ENCODE measurements at regions not wholly inside any gene's neighbourhood (a gene's known extent, or its start where the extent isn't known, plus 50 kb on each side); places are given as distances from the start of the nearest gene placed in this dataset.
A peak's percentile ranks its signal among the peaks of the same experiment; 100 is the strongest.

DNA sequence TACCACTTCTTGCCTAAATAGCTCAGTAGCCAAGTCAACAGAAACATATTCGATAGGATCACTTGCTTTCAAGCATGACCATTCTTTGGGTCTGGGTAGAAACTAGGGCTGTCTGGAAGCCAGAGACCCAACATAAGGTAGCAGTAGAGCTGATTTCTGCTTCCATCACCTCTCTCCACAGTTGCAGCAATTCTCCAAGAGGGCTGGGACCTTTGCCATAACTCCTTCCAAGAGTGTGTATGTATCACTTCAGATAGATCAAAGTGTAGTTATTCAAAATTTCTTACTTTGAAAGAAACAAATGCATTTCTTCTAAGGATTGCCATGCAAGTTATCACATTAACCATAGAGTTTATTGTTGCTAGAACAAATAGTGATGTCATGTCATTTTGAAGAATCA is 172.0 kb upstream of the GALNT5 start:
- Histone ChIP-seq H3K27ac (no peak overlapping the region), H3K4me3 (no peak overlapping the region), H3K27me3 (ENCODE audit: insufficient read depth in 3 of 3, low read length in 2 of 3) (no peaks in the 10 kb centered on the region), H3K9me3 (no peaks in the 10 kb centered on the region), H3K36me3 (ENCODE audit: insufficient read depth in 1 of 2, low read depth in 1 of 2) (no peaks in the 10 kb centered on the region), H3K4me1 (peaks cover 7% of the 10 kb centered on the region)
- WGBS, 3 donors = 63 to 82% (median 74%) methylated on average over 1 of the region's 1 CpG
- no peak for ATAC-seq
- no peak for DNase-seq
- TF ChIP-seq, protein P1, sequence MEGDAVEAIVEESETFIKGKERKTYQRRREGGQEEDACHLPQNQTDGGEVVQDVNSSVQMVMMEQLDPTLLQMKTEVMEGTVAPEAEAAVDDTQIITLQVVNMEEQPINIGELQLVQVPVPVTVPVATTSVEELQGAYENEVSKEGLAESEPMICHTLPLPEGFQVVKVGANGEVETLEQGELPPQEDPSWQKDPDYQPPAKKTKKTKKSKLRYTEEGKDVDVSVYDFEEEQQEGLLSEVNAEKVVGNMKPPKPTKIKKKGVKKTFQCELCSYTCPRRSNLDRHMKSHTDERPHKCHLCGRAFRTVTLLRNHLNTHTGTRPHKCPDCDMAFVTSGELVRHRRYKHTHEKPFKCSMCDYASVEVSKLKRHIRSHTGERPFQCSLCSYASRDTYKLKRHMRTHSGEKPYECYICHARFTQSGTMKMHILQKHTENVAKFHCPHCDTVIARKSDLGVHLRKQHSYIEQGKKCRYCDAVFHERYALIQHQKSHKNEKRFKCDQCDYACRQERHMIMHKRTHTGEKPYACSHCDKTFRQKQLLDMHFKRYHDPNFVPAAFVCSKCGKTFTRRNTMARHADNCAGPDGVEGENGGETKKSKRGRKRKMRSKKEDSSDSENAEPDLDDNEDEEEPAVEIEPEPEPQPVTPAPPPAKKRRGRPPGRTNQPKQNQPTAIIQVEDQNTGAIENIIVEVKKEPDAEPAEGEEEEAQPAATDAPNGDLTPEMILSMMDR (IDR thresholded peaks at IDR 0.05) = no peak
- intact Hi-C loops (cut with DNase I) = no loop called here

DNA sequence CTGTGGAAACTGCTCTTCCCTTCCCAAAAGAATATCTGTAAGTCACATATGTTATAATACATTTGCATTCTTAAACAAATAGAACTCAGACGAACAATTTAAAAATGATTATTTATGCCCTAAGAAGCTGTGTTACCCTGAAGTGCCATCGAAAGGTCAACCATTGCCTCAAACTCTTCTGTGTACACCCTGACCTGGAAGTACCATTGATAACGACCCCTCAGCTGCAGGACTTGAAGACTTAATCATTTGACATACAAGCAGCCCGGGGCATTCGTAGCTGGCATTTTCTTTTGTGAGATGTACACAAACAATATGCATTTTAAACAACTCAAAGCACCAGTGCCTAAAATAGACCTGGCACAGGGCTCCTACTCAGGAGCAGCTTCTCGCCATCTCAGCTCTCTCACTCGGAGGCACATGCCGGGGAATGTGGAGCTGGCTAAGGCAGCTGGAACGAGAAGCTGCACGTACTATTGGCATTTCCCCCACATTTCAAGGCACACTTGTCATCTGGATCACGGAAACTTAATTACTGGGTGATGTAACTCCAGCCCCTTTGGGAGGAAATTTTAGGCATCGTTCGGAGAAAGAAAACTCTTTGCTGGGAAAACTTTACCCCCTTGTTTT is 170.0 kb upstream of the GALNT5 start:
- Histone ChIP-seq H3K36me3 (ENCODE audit: insufficient read depth in 1 of 2, low read depth in 1 of 2) (no peaks in the 10 kb centered on the region), H3K4me3 (no peak overlapping the region), H3K27ac (no peak overlapping the region), H3K9me3 (no peaks in the 10 kb centered on the region), H3K27me3 (ENCODE audit: insufficient read depth in 3 of 3, low read length in 2 of 3) (no peaks in the 10 kb centered on the region), H3K4me1 (peaks cover 7% of the 10 kb centered on the region)
- DNase-seq (peak; percentile 36 to 75), ATAC-seq (peak in 3 of 4 donors; percentile 72 to 91 (median 87))
- TF ChIP-seq, protein P1 (IDR thresholded peaks at IDR 0.05) = no peak
- intact Hi-C loops (cut with DNase I) = no loop called here
- 26 to 51% (median 36%) methylated on average over 13 of the region's 13 CpGs for WGBS, 3 donors

DNA sequence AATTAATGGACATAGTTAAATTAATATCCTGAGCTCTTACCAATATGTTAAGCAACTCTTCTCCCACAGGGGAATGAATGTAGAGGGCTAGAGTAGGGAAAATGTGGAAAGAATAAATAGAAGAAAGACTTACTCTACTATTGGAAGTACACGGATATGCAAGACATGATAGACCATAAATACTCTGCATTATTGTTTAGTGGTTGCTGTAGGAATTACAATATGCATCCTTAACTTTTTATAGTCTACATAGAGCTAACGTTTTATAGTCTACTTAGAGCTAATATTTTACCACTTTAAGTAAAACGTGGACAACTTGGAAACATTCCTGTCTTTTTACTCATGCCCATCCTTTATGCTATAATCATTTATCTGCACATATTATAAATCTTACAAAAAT is 163.8 kb upstream of the GALNT5 start:
- TF ChIP-seq, protein P1 (IDR thresholded peaks at IDR 0.05) = no peak
- no peaks in the 10 kb centered on the region for H3K27me3 ChIP-seq (ENCODE audit: insufficient read depth in 3 of 3, low read length in 2 of 3)
- H3K4me1 ChIP-seq = no peaks in the 10 kb centered on the region
- WGBS, 3 donors = 44 to 52% (median 50%) methylated on average over 3 of the region's 3 CpGs
- no peaks in the 10 kb centered on the region for H3K36me3 ChIP-seq (ENCODE audit: insufficient read depth in 1 of 2, low read depth in 1 of 2)
- intact Hi-C loops (cut with DNase I) = no loop called here
- H3K9me3 ChIP-seq = peaks cover 2% of the 10 kb centered on the region
- no peak overlapping the region for H3K4me3 ChIP-seq
- H3K27ac ChIP-seq = no peak overlapping the region
- DNase-seq (no peak), ATAC-seq (no peak)

DNA sequence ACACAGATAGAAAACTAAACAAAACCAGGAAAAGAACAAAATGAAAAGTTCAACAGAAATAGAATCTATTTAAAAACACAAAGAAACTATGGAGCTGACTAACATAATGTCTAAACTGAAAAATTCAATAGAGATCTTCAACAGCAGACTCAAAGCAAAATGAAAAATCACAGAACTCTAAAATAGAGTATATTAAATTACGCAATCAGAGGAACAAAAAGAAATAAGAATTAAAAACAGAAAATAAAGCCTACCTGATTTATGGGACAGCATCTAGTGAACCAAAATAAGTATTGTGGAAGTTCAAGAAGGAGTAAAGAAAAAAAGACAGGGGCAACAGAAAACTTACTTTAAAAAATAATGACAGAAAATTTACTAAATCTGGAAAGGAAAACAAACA is 152.1 kb upstream of the GALNT5 start:
- no peaks in the 10 kb centered on the region for H3K4me1 ChIP-seq
- 91 to 95% (median 91%) methylated on average over 1 of the region's 1 CpG for WGBS, 3 donors
- TF ChIP-seq, protein P1 (IDR thresholded peaks at IDR 0.05) = no peak
- H3K36me3 ChIP-seq (ENCODE audit: insufficient read depth in 1 of 2, low read depth in 1 of 2) = no peaks in the 10 kb centered on the region
- no peak overlapping the region for H3K27ac ChIP-seq
- no peaks in the 10 kb centered on the region for H3K27me3 ChIP-seq (ENCODE audit: insufficient read depth in 3 of 3, low read length in 2 of 3)
- no peak overlapping the region for H3K4me3 ChIP-seq
- ATAC-seq (no peak), DNase-seq (no peak)
- intact Hi-C loops (cut with DNase I) = no loop called here
- H3K9me3 ChIP-seq = no peaks in the 10 kb centered on the region

DNA sequence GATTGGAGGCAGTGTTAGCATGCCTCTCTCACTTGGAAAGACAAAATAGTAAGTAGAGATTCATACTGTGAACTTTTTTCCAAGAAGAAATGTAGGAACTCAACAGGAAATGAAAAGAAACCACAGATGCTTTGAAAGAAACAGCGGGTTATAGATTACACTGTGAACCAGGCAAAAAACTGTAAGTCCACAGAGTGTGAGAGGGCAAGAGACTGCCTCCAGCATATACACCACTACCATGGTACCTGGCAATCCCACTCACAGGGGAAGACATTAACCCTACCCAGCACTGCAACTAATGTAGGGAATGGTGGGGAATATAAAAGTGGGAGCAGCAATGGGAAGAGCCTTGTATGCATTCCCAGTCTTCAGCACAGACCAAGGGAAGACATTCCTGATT is 150.6 kb upstream of the GALNT5 start:
- intact Hi-C loops (cut with DNase I) = no loop called here
- Histone ChIP-seq H3K27me3 (ENCODE audit: insufficient read depth in 3 of 3, low read length in 2 of 3) (no peaks in the 10 kb centered on the region), H3K4me3 (no peak overlapping the region), H3K9me3 (no peaks in the 10 kb centered on the region), H3K4me1 (no peaks in the 10 kb centered on the region), H3K36me3 (ENCODE audit: insufficient read depth in 1 of 2, low read depth in 1 of 2) (no peaks in the 10 kb centered on the region), H3K27ac (no peak overlapping the region)
- TF ChIP-seq, protein P1 (IDR thresholded peaks at IDR 0.05) = no peak
- WGBS, 3 donors = 87 to 92% (median 90%) methylated on average over 1 of the region's 1 CpG
- no peak for ATAC-seq
- no peak for DNase-seq
